Uterus (tissue), 3 donors: ENCODE measurements at regions not wholly inside any gene's neighbourhood (a gene's known extent, or its start where the extent isn't known, plus 50 kb on each side); places are given as distances from the start of the nearest gene placed in this dataset.
A peak's percentile ranks its signal among the peaks of the same experiment; 100 is the strongest.

ENCODE experiments used
- DNase-seq, 2 donors: peaks; one replicate each; pipeline ENCODE4 v3.0.0-alpha.2; 2019 to 2020
- H3K27ac ChIP-seq, 2 donors: fragments of 200-600 bp; sonication (generic); 1 replicate in 1 of 2; 2 replicates in 1 of 2; pipeline ENCODE4 v1.5.1; 2016 to 2018
- H3K27me3 ChIP-seq, 2 donors: fragments of 200-600 bp; sonication (generic); one replicate each; pipeline ENCODE4 v1.5.1; 2018 to 2019; ENCODE audit warnings: control low read depth in 1 of 2
- H3K36me3 ChIP-seq, 2 donors: fragments of 200-600 bp; sonication (generic); one replicate each; pipeline ENCODE4 v1.5.1; 2019; ENCODE audit warnings: control low read depth in 1 of 2
- H3K4me1 ChIP-seq, 2 donors: fragments of 200-600 bp; sonication (generic); one replicate each; pipeline ENCODE4 v1.5.1; 2018 to 2019; ENCODE audit warnings: control low read depth in 1 of 2
- H3K4me3 ChIP-seq, 2 donors: fragments of 200-600 bp; sonication (generic); 1 replicate in 1 of 2; 2 replicates in 1 of 2; pipeline ENCODE4 v1.5.1; 2018 to 2019; ENCODE audit warnings: mild to moderate bottlenecking in 1 of 2
- H3K9me3 ChIP-seq, 2 donors: fragments of 200-600 bp; sonication (generic); one replicate each; pipeline ENCODE4 v1.5.1; 2019; ENCODE audit warnings: control low read depth in 1 of 2
- POLR2A ChIP-seq, 2 donors: fragments of 450-650 bp; IDR thresholded peaks; one replicate each; pipeline ENCODE4 v1.6.1; 2016; ENCODE audit warnings: antibody characterized with exemption in 2 of 2, mild to moderate bottlenecking in 1 of 2, moderate library complexity in 1 of 2
- intact Hi-C: fragments of 100-400 bp; cut with DNase I; formaldehyde crosslinking; loops from one replicate; pipeline ENCODE4 v1.15.1; 2023; ENCODE audit warnings: low total_unique reads
- TF ChIP-seq, protein P1 (sequence below), 4 experiments: fragments of 200-600 bp in 2 of 4; fragments of 450-650 bp in 2 of 4; sonication (generic) in 2 of 4; IDR thresholded peaks; one replicate each; pipeline ENCODE4 v1.5.1; 2016 to 2019; ENCODE audit warnings: antibody characterized with exemption in 4 of 4, mild to moderate bottlenecking in 2 of 4, moderate library complexity in 1 of 4
- donor health status: DM: yes; HTN: yes; CAD: no.

- Histone ChIP-seq H3K9me3 (no peaks in the 10 kb centered on the region), H3K27me3 (no peaks in the 10 kb centered on the region), H3K27ac (peak overlapping the region; percentile 68 to 76), H3K4me3 (no peak overlapping the region), H3K36me3 (no peaks in the 10 kb centered on the region), H3K4me1 (peaks cover under 1 to 11% of the 10 kb centered on the region in 2 donors)
- TF ChIP-seq, protein P1, sequence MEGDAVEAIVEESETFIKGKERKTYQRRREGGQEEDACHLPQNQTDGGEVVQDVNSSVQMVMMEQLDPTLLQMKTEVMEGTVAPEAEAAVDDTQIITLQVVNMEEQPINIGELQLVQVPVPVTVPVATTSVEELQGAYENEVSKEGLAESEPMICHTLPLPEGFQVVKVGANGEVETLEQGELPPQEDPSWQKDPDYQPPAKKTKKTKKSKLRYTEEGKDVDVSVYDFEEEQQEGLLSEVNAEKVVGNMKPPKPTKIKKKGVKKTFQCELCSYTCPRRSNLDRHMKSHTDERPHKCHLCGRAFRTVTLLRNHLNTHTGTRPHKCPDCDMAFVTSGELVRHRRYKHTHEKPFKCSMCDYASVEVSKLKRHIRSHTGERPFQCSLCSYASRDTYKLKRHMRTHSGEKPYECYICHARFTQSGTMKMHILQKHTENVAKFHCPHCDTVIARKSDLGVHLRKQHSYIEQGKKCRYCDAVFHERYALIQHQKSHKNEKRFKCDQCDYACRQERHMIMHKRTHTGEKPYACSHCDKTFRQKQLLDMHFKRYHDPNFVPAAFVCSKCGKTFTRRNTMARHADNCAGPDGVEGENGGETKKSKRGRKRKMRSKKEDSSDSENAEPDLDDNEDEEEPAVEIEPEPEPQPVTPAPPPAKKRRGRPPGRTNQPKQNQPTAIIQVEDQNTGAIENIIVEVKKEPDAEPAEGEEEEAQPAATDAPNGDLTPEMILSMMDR (IDR thresholded peaks at IDR 0.05), result no peak
- no peak for TF ChIP-seq POLR2A (IDR thresholded peaks at IDR 0.05)
- intact Hi-C loops, result no loop called here
- no peak for DNase-seq
Observed at GRCh38 chr6:22024973-22025467, 271.8 kb downstream of the PRL start.

DNA sequence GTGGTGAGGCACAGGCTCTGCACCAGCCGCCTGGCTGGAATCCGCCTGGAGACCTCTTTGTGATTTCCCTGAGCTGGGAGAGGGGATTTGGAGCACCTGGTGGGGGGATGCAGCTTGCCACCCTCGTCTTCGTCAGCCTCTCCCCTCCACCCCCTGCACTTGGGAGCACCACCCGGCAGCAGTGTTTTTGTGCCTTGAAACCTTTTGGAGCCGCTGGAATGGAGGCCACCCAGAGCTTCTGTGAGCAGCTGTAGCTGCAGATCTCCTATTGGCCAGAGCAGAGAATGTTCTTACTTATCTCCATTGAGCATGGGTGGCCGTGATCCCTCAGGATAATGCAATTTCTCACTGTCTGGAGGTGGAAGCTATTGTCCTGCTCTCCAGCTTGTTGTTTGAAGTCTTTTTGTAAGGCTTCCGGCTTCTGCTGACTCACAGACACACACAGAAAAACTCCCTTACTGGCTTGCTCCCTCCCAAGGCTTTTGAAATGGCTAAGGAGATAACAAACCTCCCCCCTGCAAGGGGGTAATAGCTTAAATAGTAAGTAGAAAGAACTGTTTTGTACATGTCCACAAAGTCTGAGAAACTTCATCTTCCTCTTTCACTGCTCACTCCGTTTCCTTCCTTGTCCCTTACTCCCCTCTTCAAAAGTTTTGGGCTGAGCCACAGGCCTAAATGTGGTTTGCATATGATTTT lies 271.2 kb downstream of the PRL start:
- DNase-seq, result peak; percentile 41 to 60
- intact Hi-C loops, result no loop called here
- Histone ChIP-seq H3K4me1 (peaks cover 5 to 11% of the 10 kb centered on the region in 2 donors), H3K4me3 (no peak overlapping the region), H3K36me3 (no peaks in the 10 kb centered on the region), H3K27me3 (no peaks in the 10 kb centered on the region), H3K9me3 (no peaks in the 10 kb centered on the region), H3K27ac (peak overlapping the region; percentile 68 to 76)
- TF ChIP-seq, protein P1 (IDR thresholded peaks at IDR 0.05), result no peak
- no peak for TF ChIP-seq POLR2A (IDR thresholded peaks at IDR 0.05)

- no peak for DNase-seq
- Histone ChIP-seq H3K9me3 (no peaks in the 10 kb centered on the region), H3K4me1 (peaks cover 5 to 11% of the 10 kb centered on the region in 2 donors), H3K27me3 (no peaks in the 10 kb centered on the region), H3K27ac (peak overlapping the region; percentile 68 to 76), H3K36me3 (no peaks in the 10 kb centered on the region), H3K4me3 (no peak overlapping the region)
- TF ChIP-seq, protein P1 (IDR thresholded peaks at IDR 0.05), result no peak
- no peak for TF ChIP-seq POLR2A (IDR thresholded peaks at IDR 0.05)
- intact Hi-C loops, result no loop called here
Observed at GRCh38 chr6:22026164-22026678, 270.6 kb downstream of the PRL start.

DNA sequence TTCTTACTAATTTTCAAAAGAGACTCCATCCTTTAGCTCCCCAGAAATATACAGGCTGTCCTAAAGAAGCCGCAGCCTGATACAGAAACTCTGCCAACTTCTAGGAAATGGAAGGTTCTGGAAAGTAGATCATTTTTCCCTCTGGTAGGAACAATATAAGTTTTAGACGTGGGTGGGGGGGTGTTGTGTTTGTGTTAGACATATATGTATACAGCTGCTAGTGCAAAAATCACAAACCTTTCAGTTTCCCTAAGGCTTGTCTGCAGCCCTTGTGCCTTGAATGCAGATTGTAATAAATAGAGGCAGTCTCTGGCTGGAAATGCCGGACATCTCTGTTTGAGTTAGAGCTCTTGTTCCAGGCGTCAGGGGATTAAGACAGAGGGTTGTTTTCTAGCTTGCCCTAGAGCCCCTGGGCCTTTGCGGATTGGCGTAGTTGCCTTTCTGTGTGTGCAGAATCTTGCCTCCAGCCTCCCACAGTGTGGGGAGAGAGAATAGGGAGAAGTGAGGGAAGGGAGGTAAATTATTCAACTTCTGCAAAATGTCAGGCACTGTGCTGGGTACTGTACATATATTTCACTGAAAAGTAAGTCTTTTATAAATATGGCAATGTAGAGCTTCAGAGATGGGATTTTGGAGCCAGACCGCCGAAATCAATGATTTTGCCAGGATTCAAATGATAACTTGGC lies 269.7 kb downstream of the PRL start:
- no peak overlapping the region for H3K4me3 ChIP-seq
- TF ChIP-seq POLR2A (IDR thresholded peaks at IDR 0.05), result no peak
- TF ChIP-seq, protein P1 (IDR thresholded peaks at IDR 0.05), result no peak
- intact Hi-C loops, result no loop called here
- H3K4me1 ChIP-seq, result peaks cover 5 to 11% of the 10 kb centered on the region in 2 donors
- H3K27ac ChIP-seq, result peak overlapping the region; percentile 68 to 76
- H3K36me3 ChIP-seq, result no peaks in the 10 kb centered on the region
- H3K27me3 ChIP-seq, result no peaks in the 10 kb centered on the region
- DNase-seq, result no peak
- no peaks in the 10 kb centered on the region for H3K9me3 ChIP-seq
